ENCODE measurements at regions not wholly inside any gene's neighbourhood (a gene's known extent, or its start where the extent isn't known, plus 50 kb on each side); places are given as distances from the start of the nearest gene placed in this dataset.

GRCh38 chr9:134243778-134244467 lies 79.6 kb upstream of the RNU6ATAC start:
- FAIRE-seq, result no peak
- intact Hi-C loops (cut with DNase I), result no loop called here
- ATAC-seq, result peak in 2 of 4 donors; percentile 77 to 81

GRCh38 chr9:134245179-134245578 lies 80.8 kb upstream of the RNU6ATAC start:
- H3K36me3 ChIP-seq, result no peaks in the 10 kb centered on the region
- no peaks in the 10 kb centered on the region for H3K9me3 ChIP-seq
- no peak overlapping the region for H3K4me3 ChIP-seq
- H3K27me3 ChIP-seq, result peaks cover 0 to 3% (median 0%) of the 10 kb centered on the region in 4 donors
- H3K27ac ChIP-seq, result no peak overlapping the region
- TF ChIP-seq CTCF (IDR thresholded peaks at IDR 0.05), result no peak
- no peak for ATAC-seq
- H3K4me1 ChIP-seq, result no peaks in the 10 kb centered on the region
- intact Hi-C loops (cut with DNase I), result no loop called here
- WGBS, 2 donors, result 70% methylated on average over 11 of the region's 11 CpGs
- no peak for FAIRE-seq
- DNase-seq, result no peak

More at GRCh38 chr9:134243778-134244467, 79.6 kb upstream of the RNU6ATAC start:
- no peak for TF ChIP-seq CTCF (IDR thresholded peaks at IDR 0.05)
- peak in 1 of 6 donors; percentile 33 for DNase-seq
- Histone ChIP-seq H3K36me3 (no peaks in the 10 kb centered on the region), H3K4me1 (no peaks in the 10 kb centered on the region), H3K27me3 (peaks cover 0 to 3% (median 0%) of the 10 kb centered on the region in 4 donors), H3K4me3 (no peak overlapping the region), H3K9me3 (no peaks in the 10 kb centered on the region), H3K27ac (no peak overlapping the region)
- WGBS, 2 donors, result 37 to 41% methylated on average over 14 of the region's 14 CpGs

- no peak for DNase-seq
Observed at GRCh38 chr9:134247918-134248631, 78.2 kb upstream of the RXRA start.

GRCh38 chr9:134251296-134252069 lies 74.8 kb upstream of the RXRA start:
- no peaks in the 10 kb centered on the region for H3K36me3 ChIP-seq
- no peaks in the 10 kb centered on the region for H3K27me3 ChIP-seq
- FAIRE-seq, result no peak
- no peaks in the 10 kb centered on the region for H3K9me3 ChIP-seq
- H3K4me3 ChIP-seq, result no peak overlapping the region
- H3K4me1 ChIP-seq, result no peaks in the 10 kb centered on the region
- TF ChIP-seq CTCF (IDR thresholded peaks at IDR 0.05), result no peak
- ATAC-seq, result no peak
- no peak overlapping the region for H3K27ac ChIP-seq
- WGBS, 2 donors, result 71 to 78% methylated on average over 33 of the region's 33 CpGs
- intact Hi-C loops (cut with DNase I), result no loop called here
- peak in 2 of 6 donors; percentile 6 to 31 for DNase-seq

More at GRCh38 chr9:134247918-134248631, 78.2 kb upstream of the RXRA start:
- no peaks in the 10 kb centered on the region for H3K36me3 ChIP-seq
- no peak overlapping the region for H3K27ac ChIP-seq
- H3K4me3 ChIP-seq, result no peak overlapping the region
- intact Hi-C loops (cut with DNase I), result no loop called here
- FAIRE-seq (peak; percentile 41), ATAC-seq (no peak)
- 90 to 91% methylated on average over 5 of the region's 5 CpGs for WGBS, 2 donors
- no peaks in the 10 kb centered on the region for H3K9me3 ChIP-seq
- no peaks in the 10 kb centered on the region for H3K27me3 ChIP-seq
- no peak for TF ChIP-seq CTCF (IDR thresholded peaks at IDR 0.05)
- H3K4me1 ChIP-seq, result no peaks in the 10 kb centered on the region

Measured in pancreas (tissue), 10 donors.